Endothelial cell (in vitro differentiated cells): ENCODE measurements at regions not wholly inside any gene's neighbourhood (a gene's known extent, or its start where the extent isn't known, plus 50 kb on each side); places are given as distances from the start of the nearest gene placed in this dataset.

Experiments
- DNase-seq: peaks from one replicate; pipeline ENCODE4 v3.0.0; 2021; ENCODE audit warnings: low spot score
- H3K27ac Mint-ChIP-seq: one replicate; pipeline ENCODE4 v1.8.0; 2021; ENCODE audit warnings: mixed read lengths, inconsistent platforms; ENCODE audit not compliant: unreplicated experiment
- H3K27me3 Mint-ChIP-seq: one replicate; pipeline ENCODE4 v1.8.0; 2021; ENCODE audit warnings: mild to moderate bottlenecking, moderate library complexity, mixed read lengths, inconsistent platforms; ENCODE audit not compliant: unreplicated experiment
- H3K36me3 Mint-ChIP-seq: one replicate; pipeline ENCODE4 v1.8.0; 2021; ENCODE audit warnings: mild to moderate bottlenecking, low read depth, mixed read lengths, inconsistent platforms; ENCODE audit not compliant: unreplicated experiment
- H3K4me1 Mint-ChIP-seq: one replicate; pipeline ENCODE4 v1.8.0; 2021; ENCODE audit warnings: mild to moderate bottlenecking, mixed read lengths, inconsistent platforms; ENCODE audit not compliant: unreplicated experiment
- H3K4me3 Mint-ChIP-seq: one replicate; pipeline ENCODE4 v1.8.0; 2021; ENCODE audit warnings: mild to moderate bottlenecking, mixed read lengths, inconsistent platforms; ENCODE audit not compliant: unreplicated experiment
- H3K9me3 Mint-ChIP-seq: one replicate; pipeline ENCODE4 v1.8.0; 2021; ENCODE audit warnings: mixed read lengths, inconsistent platforms; ENCODE audit not compliant: unreplicated experiment
- CTCF ChIP-seq: fragments of 200-600 bp; sonication (generic); IDR thresholded peaks from one replicate; pipeline ENCODE4 v1.5.0; 2021; ENCODE audit warnings: antibody characterized with exemption; ENCODE audit not compliant: unreplicated experiment

GRCh38 chr2:172153156-172153555 is 50.5 kb upstream of the DLX2 start:
- no peak for DNase-seq
- Mint-ChIP-seq H3K4me3 (no peak overlapping the region), H3K9me3 (no peaks in the 10 kb centered on the region), H3K4me1 (peaks cover 14% of the 10 kb centered on the region), H3K36me3 (no peaks in the 10 kb centered on the region), H3K27me3 (no peaks in the 10 kb centered on the region), H3K27ac (no peak overlapping the region)
- no peak for TF ChIP-seq CTCF

- H3K27me3 Mint-ChIP-seq = no peaks in the 10 kb centered on the region
- no peaks in the 10 kb centered on the region for H3K36me3 Mint-ChIP-seq
- H3K4me1 Mint-ChIP-seq = peaks cover 14% of the 10 kb centered on the region
- H3K4me3 Mint-ChIP-seq = no peak overlapping the region
- DNase-seq = no peak
- H3K9me3 Mint-ChIP-seq = no peaks in the 10 kb centered on the region
- no peak overlapping the region for H3K27ac Mint-ChIP-seq
- no peak for TF ChIP-seq CTCF
These were observed 51.1 kb upstream of the DLX2 start for GRCh38 chr2:172153757-172154156.

- no peak overlapping the region for H3K4me3 Mint-ChIP-seq
- H3K4me1 Mint-ChIP-seq = peaks cover 14% of the 10 kb centered on the region
- DNase-seq = no peak
- no peak for TF ChIP-seq CTCF
- H3K27me3 Mint-ChIP-seq = no peaks in the 10 kb centered on the region
- H3K27ac Mint-ChIP-seq = no peak overlapping the region
- no peaks in the 10 kb centered on the region for H3K36me3 Mint-ChIP-seq
- H3K9me3 Mint-ChIP-seq = no peaks in the 10 kb centered on the region
These were observed 53.1 kb upstream of the DLX2 start for GRCh38 chr2:172155752-172156151.

GRCh38 chr2:172160839-172161238 is 58.1 kb upstream of the DLX2 start:
- DNase-seq = no peak
- TF ChIP-seq CTCF = no peak
- H3K27ac Mint-ChIP-seq = no peak overlapping the region
- H3K36me3 Mint-ChIP-seq = peaks cover 4% of the 10 kb centered on the region
- peaks cover 1% of the 10 kb centered on the region for H3K4me1 Mint-ChIP-seq
- H3K9me3 Mint-ChIP-seq = no peaks in the 10 kb centered on the region
- H3K4me3 Mint-ChIP-seq = no peak overlapping the region
- peaks cover 5% of the 10 kb centered on the region for H3K27me3 Mint-ChIP-seq

- H3K27me3 Mint-ChIP-seq = peaks cover 5% of the 10 kb centered on the region
- no peak overlapping the region for H3K27ac Mint-ChIP-seq
- no peaks in the 10 kb centered on the region for H3K4me1 Mint-ChIP-seq
- TF ChIP-seq CTCF = no peak
- H3K9me3 Mint-ChIP-seq = no peaks in the 10 kb centered on the region
- DNase-seq = no peak
- H3K36me3 Mint-ChIP-seq = peaks cover 4% of the 10 kb centered on the region
- H3K4me3 Mint-ChIP-seq = no peak overlapping the region
These were observed 59.6 kb upstream of the DLX2 start for GRCh38 chr2:172162225-172162733.
